CD4-positive, alpha-beta T cell treated with Interleukin-10 for 1 hour (primary cell): ENCODE measurements at regions not wholly inside any gene's neighbourhood (a gene's known extent, or its start where the extent isn't known, plus 50 kb on each side); places are given as distances from the start of the nearest gene placed in this dataset.
"Not testable (repeated sequence)": the region's sequence is repeated elsewhere in the genome, so short reads cannot be mapped to it uniquely, and the experiment has no call there.

Source experiments
- DNase-seq: peaks from one replicate; pipeline ENCODE4 v3.0.0-alpha.2; 2020

- not testable (repeated sequence) for DNase-seq
These were observed 50.6 kb upstream of the NBPF20 start for GRCh38 chr1:145475962-145476361.

- not testable (repeated sequence) for DNase-seq
These were observed 50.0 kb upstream of the NBPF20 start for GRCh38 chr1:145475369-145475915.
